Large intestine (tissue), 3 donors: ENCODE measurements at regions not wholly inside any gene's neighbourhood (a gene's known extent, or its start where the extent isn't known, plus 50 kb on each side); places are given as distances from the start of the nearest gene placed in this dataset.

ENCODE experiments used
- DNase-seq, 2 donors: peaks; one replicate each; pipeline versions ENCODE4 v3.0.0 to v3.0.0-alpha.2; 2013
- H3K27ac ChIP-seq: one replicate; pipeline ENCODE4 v1.5.1; 2013; ENCODE audit warnings: low read length
- H3K27me3 ChIP-seq: 2 replicates; pipeline ENCODE4 v1.6.1; 2013; ENCODE audit warnings: low read length; ENCODE audit not compliant: control insufficient read depth, insufficient read depth
- H3K36me3 ChIP-seq: 2 replicates; pipeline ENCODE4 v1.6.1; 2013; ENCODE audit warnings: low read length; ENCODE audit not compliant: control insufficient read depth, insufficient read depth
- H3K4me1 ChIP-seq: one replicate; pipeline ENCODE4 v1.6.1; 2013; ENCODE audit warnings: low read length; ENCODE audit not compliant: control insufficient read depth, insufficient read depth
- H3K4me3 ChIP-seq: one replicate; pipeline ENCODE4 v1.5.1; 2013; ENCODE audit warnings: low read length
- H3K9me3 ChIP-seq: one replicate; pipeline ENCODE4 v1.6.1; 2013; ENCODE audit warnings: mild to moderate bottlenecking, low read depth, low read length, moderate library complexity; ENCODE audit not compliant: control insufficient read depth
- WGBS: methylation state at CpG from one replicate; pipeline ENCODE4 v1.1.5; 2013; ENCODE audit warnings: low lambda C conversion rate; ENCODE audit not compliant: insufficient coverage; 5-methylcytosine and 5-hydroxymethylcytosine counted together

DNA sequence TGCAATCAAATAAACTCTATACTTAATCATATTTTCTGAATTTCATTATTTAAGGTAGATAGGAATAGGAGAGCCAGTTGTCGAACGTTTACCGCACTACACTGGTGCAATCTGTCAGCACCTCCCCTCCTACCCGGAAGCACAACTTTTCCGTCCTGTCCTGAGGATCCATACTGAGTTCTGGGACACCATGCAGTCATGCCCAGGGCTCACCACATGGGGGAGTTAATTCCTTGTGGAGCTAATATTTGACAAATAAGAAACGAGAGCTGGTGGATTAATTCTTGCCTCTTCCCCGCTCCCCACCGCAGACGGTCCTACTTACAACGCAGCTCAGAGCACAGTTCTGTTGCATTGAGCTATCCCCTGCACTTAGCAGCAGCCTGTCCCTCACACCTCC lies 107.7 kb upstream of the RALGAPA2 start:
- H3K4me3 ChIP-seq: no peak overlapping the region
- no CpG with 5 or more reads among the region's 10 CpGs for WGBS
- H3K36me3 ChIP-seq: no peaks in the 10 kb centered on the region
- peaks cover 8% of the 10 kb centered on the region for H3K27me3 ChIP-seq
- no peaks in the 10 kb centered on the region for H3K9me3 ChIP-seq
- no peak overlapping the region for H3K27ac ChIP-seq
- no peak for DNase-seq
- H3K4me1 ChIP-seq: no peaks in the 10 kb centered on the region

DNA sequence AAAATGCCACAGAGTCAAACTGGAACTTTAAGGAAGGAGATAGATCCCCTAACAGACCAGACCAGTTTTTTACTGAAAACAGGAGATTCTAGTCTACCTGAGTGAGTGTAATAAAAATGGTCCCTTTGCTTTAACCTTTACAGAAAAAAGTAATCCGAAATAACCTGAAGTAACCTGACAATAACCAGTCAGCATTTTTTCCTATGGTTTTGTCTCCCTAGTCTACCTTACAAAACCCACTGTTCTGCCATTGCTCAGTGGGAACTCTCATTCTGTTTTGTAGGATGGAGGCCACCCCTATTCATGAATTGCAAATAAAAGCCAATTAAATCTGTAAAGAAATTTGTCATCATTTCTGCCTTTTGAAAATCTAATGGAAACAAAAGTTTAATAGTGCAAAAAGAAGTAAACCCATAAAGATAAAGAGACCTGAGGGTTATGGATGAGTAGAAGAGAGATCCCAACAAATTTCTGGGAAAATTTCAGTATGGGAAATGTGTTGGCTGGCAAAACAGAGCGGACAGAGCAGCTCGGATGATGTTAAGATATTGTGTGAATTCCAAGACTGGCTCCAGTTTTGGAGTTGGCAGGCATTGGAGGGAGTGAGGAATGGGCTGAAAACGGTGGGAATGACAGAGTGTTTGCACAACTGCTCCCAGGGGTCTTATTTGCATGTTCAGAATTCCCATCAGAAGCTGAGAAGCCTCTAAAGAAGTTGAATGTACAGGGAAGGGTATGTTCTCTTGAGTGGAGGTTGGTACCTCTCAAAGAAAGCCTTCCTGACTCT lies 104.7 kb upstream of the RALGAPA2 start:
- no peak overlapping the region for H3K27ac ChIP-seq
- peaks cover 3% of the 10 kb centered on the region for H3K27me3 ChIP-seq
- H3K4me1 ChIP-seq: no peaks in the 10 kb centered on the region
- H3K9me3 ChIP-seq: no peaks in the 10 kb centered on the region
- no peak overlapping the region for H3K4me3 ChIP-seq
- DNase-seq: no peak
- H3K36me3 ChIP-seq: no peaks in the 10 kb centered on the region
- WGBS: 100% methylated on average over 1 of the region's 4 CpGs

DNA sequence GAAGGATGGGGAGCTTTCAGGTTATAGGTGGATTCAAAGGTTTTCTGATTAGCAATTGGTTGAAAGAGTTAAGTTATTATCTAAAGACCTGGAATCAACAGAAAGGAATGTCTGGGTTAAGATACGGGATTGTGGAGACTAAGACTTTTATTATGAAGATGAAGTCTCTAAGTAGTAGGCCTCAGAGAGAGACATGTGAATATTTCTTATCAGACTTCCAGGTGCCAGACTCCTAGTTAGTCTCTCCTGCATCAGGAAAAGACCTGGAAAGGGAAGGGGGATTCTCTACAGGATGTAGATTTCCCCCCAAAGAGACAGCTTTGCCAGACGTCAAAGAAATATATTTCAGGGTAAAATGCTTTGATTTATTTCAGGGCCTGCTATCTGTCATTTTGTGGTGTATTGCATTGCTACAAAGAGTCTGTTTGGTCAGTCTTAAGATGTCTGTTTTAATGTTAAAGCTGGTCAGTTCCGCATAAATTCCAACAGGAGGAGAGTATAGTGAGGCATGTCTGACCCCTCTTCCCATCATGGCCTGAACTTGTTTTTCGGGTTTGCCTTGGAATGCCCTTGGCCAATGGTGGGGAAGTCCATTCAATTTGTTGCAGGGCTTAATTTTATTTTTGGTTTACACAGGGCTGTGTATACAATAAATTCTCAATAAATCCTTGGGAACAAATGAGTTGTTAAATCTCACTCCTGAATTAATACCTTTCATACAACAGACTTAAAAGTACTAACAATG lies 103.4 kb upstream of the RALGAPA2 start:
- 100% methylated on average over 1 of the region's 4 CpGs for WGBS
- Histone ChIP-seq H3K4me1 (no peaks in the 10 kb centered on the region), H3K27ac (no peak overlapping the region), H3K27me3 (no peaks in the 10 kb centered on the region), H3K36me3 (no peaks in the 10 kb centered on the region), H3K4me3 (no peak overlapping the region), H3K9me3 (no peaks in the 10 kb centered on the region)
- no peak for DNase-seq

GRCh38 chr20:20814685-20815084 lies 102.2 kb upstream of the RALGAPA2 start:
- Histone ChIP-seq H3K4me3 (no peak overlapping the region), H3K36me3 (no peaks in the 10 kb centered on the region), H3K27ac (no peak overlapping the region), H3K9me3 (no peaks in the 10 kb centered on the region), H3K27me3 (no peaks in the 10 kb centered on the region), H3K4me1 (no peaks in the 10 kb centered on the region)
- DNase-seq: peak in 1 of 2 donors; percentile 10
- 80% methylated on average over 1 of the region's 4 CpGs for WGBS

GRCh38 chr20:20812136-20812535 lies 99.7 kb upstream of the RALGAPA2 start:
- no peak for DNase-seq
- no peaks in the 10 kb centered on the region for H3K4me1 ChIP-seq

GRCh38 chr20:20808016-20808415 lies 95.6 kb upstream of the RALGAPA2 start:
- no peak overlapping the region for H3K4me3 ChIP-seq
- 92% methylated on average over 2 of the region's 4 CpGs for WGBS
- H3K27me3 ChIP-seq: peaks cover 4% of the 10 kb centered on the region
- no peaks in the 10 kb centered on the region for H3K4me1 ChIP-seq
- no peak overlapping the region for H3K27ac ChIP-seq
- no peaks in the 10 kb centered on the region for H3K9me3 ChIP-seq
- no peaks in the 10 kb centered on the region for H3K36me3 ChIP-seq
- DNase-seq: no peak

More at GRCh38 chr20:20812136-20812535, 99.7 kb upstream of the RALGAPA2 start:
- no peaks in the 10 kb centered on the region for H3K9me3 ChIP-seq
- no peaks in the 10 kb centered on the region for H3K27me3 ChIP-seq
- 86% methylated on average over 4 of the region's 5 CpGs for WGBS
- no peak overlapping the region for H3K27ac ChIP-seq
- H3K4me3 ChIP-seq: no peak overlapping the region
- no peaks in the 10 kb centered on the region for H3K36me3 ChIP-seq

- peaks cover 4% of the 10 kb centered on the region for H3K27me3 ChIP-seq
Observed at GRCh38 chr20:20806121-20807095, 94.0 kb upstream of the RALGAPA2 start.

DNA sequence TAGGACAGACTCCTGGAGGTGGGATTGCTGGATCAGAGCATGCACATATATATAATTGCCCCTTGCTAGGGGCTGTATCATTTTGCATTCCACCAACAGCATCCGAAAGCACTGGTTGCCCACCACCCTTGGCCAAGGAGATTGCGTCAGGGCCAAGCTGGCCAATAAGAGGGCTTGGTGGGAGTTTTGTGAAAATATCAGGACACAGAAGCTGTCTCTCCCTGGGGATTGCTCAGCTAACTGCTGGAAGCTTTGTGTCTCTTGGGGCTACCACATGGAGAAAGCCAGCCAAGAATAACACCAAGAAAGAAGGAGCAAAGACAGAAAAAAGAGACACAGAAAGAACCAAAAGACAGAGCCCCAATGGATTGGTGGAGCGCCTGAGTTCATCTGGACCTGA lies 90.6 kb upstream of the RALGAPA2 start:
- no CpG with 5 or more reads among the region's 3 CpGs for WGBS
- Histone ChIP-seq H3K36me3 (no peaks in the 10 kb centered on the region), H3K4me3 (no peak overlapping the region), H3K4me1 (no peaks in the 10 kb centered on the region), H3K9me3 (no peaks in the 10 kb centered on the region), H3K27me3 (peaks cover 4% of the 10 kb centered on the region), H3K27ac (no peak overlapping the region)
- DNase-seq: no peak

More at GRCh38 chr20:20806121-20807095, 94.0 kb upstream of the RALGAPA2 start:
- no CpG with 5 or more reads among the region's 12 CpGs for WGBS
- Histone ChIP-seq H3K27ac (no peak overlapping the region), H3K36me3 (no peaks in the 10 kb centered on the region), H3K4me1 (no peaks in the 10 kb centered on the region), H3K9me3 (no peaks in the 10 kb centered on the region), H3K4me3 (no peak overlapping the region)
- DNase-seq: no peak

GRCh38 chr20:20802328-20802727 lies 89.9 kb upstream of the RALGAPA2 start:
- DNase-seq: no peak
- Histone ChIP-seq H3K4me3 (no peak overlapping the region), H3K4me1 (no peaks in the 10 kb centered on the region), H3K36me3 (no peaks in the 10 kb centered on the region), H3K27me3 (peaks cover 4% of the 10 kb centered on the region), H3K27ac (no peak overlapping the region), H3K9me3 (no peaks in the 10 kb centered on the region)
- no CpG with 5 or more reads among the region's 3 CpGs for WGBS

- DNase-seq: no peak
- no peaks in the 10 kb centered on the region for H3K9me3 ChIP-seq
- no peaks in the 10 kb centered on the region for H3K27me3 ChIP-seq
- H3K4me3 ChIP-seq: no peak overlapping the region
- H3K36me3 ChIP-seq: no peaks in the 10 kb centered on the region
- no peaks in the 10 kb centered on the region for H3K4me1 ChIP-seq
- WGBS: no CpG with 5 or more reads among the region's 6 CpGs
- H3K27ac ChIP-seq: no peak overlapping the region
Observed at GRCh38 chr20:20799716-20800312, 87.4 kb upstream of the RALGAPA2 start.
